NCI-H748 (cell line): ENCODE measurements at regions not wholly inside any gene's neighbourhood (a gene's known extent, or its start where the extent isn't known, plus 50 kb on each side); places are given as distances from the start of the nearest gene placed in this dataset.

Experiments
- DNase-seq: peaks from one replicate; lab custom pipeline; 2025; ENCODE audit not compliant: unreplicated experiment; lab: John Stamatoyannopoulos, UW

GRCh38 chr1:173420330-173420806 lies 56.8 kb upstream of the PRDX6 start:
- peak; percentile 52 for DNase-seq

- no peak for DNase-seq
Measured at GRCh38 chr1:173421286-173421685, 55.8 kb upstream of the PRDX6 start.

DNA sequence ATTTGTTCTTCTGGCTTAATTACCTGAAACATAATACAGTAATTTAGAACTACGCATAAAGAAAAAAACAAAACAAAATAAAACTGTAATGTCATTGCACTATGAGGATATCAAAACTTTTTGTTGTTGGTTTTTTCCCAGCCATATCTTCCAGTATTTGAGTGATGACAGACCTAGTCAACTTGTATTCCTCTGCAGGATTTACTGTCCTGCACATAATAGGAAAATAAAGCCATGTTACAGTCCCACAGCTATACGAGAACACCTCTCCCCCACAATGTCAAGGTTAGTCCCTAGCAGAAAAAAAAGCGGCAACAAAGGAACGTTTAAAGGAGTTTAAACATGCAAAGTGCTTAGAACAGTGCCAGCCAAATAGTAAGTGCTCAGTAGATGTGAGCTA lies 55.3 kb upstream of the PRDX6 start:
- no peak for DNase-seq

GRCh38 chr1:173422456-173422976 lies 54.6 kb upstream of the PRDX6 start:
- DNase-seq, result no peak

- DNase-seq, result no peak
Measured at GRCh38 chr1:173423291-173423690, 53.8 kb upstream of the PRDX6 start.

GRCh38 chr1:173424143-173424542 lies 53.0 kb upstream of the PRDX6 start:
- no peak for DNase-seq

GRCh38 chr1:173424782-173425407 lies 52.2 kb upstream of the PRDX6 start:
- DNase-seq, result no peak

GRCh38 chr1:173426057-173426456 lies 51.1 kb upstream of the PRDX6 start:
- no peak for DNase-seq

DNA sequence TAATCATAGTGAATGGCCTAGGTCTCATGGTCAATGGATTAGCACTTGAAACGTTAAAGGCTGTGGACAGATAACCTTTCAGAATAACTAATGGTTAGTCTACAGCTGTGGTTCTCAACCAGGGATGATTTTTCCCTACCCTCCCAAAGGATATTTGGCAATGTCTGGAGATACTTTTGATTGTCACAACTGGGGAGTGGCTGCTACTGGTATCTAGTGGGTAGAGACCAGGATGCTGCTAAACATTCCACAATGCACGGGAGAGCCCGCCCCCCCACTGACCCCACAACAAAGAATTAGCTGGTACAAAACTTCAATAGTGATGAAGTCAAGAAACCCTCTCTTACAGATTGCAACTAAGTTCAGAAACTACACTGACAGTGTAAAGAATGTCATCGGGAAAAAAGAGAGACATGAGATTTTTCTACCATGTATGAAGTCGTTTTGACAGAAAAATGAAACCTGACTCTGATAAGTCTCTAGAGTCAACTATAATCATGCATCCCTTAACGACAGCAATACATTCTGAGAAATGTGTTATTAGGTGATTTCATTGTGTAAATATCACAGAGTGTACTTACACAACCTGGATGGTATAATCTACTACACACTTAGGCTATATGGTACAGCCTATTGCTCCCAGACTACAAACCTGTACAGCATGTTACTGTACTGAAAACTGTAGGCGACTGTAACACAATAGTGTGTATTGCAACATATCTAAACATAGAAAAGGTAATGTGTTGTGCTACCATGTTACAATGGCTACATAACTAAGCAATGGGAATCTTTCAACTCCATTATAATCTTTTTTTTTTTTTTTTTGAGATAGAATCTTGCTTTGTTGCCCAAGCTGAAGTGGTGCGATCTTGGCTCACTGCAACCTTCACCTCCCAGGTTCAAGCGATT lies 49.7 kb upstream of the PRDX6 start:
- DNase-seq, result peak; percentile 3
